Amniotic epithelial cell (primary cell): ENCODE measurements at regions not wholly inside any gene's neighbourhood (a gene's known extent, or its start where the extent isn't known, plus 50 kb on each side); places are given as distances from the start of the nearest gene placed in this dataset.
"Not testable (repeated sequence)": the region's sequence is repeated elsewhere in the genome, so short reads cannot be mapped to it uniquely, and the experiment has no call there.

Source experiments
- DNase-seq: peaks from one replicate; pipeline ENCODE4 v3.0.0-alpha.2; 2010; ENCODE audit warnings: low read depth

DNA sequence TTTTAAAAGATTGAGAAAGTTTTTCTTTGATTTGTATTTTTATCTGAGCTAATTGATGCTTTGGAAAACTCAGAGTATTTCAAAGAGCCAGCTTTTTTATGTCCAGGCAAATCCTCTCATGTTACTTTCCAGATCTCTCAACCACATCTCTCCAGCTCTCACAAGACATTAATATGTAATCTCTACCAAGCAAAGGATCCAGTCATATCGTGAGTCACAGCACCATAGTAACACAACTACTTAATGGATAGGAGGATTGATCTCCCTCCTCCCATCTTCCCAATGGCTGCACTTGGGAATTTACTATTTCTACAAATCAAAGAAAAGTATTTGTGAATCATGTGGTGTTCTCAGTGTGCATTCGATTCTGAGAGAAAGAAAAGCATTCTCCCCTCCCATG, 63.3 kb downstream of the POU4F1 start:
- DNase-seq = no peak

- not testable (repeated sequence) for DNase-seq
Measured at GRCh38 chr13:78526044-78526443, 77.3 kb downstream of the POU4F1 start.

- DNase-seq = no peak
Measured at GRCh38 chr13:78524936-78525335, 78.4 kb downstream of the POU4F1 start.

- no peak for DNase-seq
Measured at GRCh38 chr13:78521091-78521490, 82.3 kb downstream of the POU4F1 start.

- no peak for DNase-seq
Measured at GRCh38 chr13:78520425-78520824, 82.9 kb downstream of the POU4F1 start.

DNA sequence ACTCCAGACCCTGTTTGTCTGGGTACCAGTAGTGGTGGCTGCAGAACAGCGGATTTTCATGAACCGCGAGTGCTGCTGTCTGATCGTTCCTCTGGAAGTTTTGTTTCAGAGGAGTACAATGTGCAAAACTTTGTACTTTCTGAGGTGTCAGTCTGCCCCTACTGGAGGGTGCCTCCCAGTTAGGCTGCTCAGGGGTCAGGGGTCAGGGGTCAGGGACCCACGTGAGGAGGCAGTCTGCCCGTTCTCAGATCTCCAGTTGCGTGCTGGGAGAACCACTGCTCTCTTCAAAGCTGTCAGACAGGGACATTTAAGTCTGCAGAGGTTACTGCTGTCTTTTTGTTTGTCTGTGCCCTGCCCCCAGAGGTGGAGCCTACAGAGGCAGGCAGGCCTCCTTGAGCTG, 84.9 kb downstream of the POU4F1 start:
- not testable (repeated sequence) for DNase-seq

- DNase-seq = no peak
Measured at GRCh38 chr13:78499802-78500201, 103.5 kb downstream of the POU4F1 start.

DNA sequence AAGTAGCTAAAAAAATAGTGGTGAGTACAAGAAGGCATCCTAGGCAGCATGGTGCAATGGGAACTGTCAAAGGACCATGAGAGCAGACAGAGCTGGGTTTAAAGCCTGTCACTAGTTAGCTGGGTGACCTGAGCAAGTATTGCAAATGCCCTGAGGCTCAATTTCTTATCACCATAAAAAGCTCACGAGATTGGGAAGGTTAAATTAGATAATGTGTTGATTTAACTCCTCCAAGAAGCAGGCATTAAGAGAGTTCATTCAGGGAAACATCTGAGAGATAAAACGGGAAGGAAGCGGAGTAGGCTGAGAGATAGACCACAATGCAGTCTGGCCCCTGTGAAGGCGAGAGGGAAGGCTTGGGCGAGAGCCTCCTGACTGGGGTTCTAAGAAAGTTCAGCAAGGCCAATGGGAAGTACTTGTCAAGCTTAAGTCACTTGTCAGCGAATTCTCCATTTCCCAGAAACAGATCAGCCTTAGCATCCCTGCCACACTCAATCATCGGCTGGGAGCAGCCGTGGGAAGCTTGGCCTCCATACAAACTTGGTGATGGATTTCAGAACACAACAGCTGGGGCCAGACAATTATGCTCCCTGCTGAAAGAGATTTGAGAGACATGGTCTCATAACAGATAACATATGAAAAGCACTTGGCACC, 105.5 kb downstream of the POU4F1 start:
- DNase-seq = no peak

GRCh38 chr13:78491978-78492377, 111.4 kb downstream of the POU4F1 start:
- no peak for DNase-seq

DNA sequence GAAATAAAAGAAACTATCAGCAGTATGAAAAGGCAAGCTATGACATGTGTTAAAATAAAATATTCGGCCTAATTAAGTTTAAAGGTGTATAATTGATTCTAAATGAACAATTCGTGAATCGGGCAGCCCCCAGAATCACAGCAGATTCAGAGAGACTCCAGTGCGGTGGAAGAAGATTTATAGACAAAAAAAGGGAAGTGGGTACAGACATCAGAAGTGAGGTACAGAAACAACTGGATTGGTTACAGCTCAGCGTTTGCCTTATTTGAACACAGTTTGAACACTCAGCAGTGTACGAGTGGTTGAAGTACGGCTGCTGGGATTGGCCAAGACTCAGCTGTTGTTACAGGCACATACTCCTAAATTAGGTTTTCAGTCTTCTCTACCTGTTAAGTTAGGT, 113.1 kb downstream of the POU4F1 start:
- not testable (repeated sequence) for DNase-seq

DNA sequence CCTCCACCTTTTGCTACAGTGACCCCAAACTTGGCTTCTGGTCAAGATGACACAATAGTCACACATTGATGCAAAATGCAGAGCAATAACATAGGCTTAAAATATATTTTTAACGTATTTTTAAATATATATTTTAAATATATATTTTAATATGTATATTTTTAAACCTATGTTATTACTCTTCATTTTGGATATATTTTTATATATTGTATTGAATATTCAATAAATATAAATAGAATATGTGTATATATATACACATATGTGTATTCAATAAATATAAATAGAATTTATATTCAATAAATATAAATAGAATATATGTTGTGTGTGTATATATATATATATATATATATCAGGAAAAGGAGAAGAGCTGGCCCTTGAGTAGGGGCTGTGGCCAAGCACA, 115.6 kb downstream of the POU4F1 start:
- no peak for DNase-seq

DNA sequence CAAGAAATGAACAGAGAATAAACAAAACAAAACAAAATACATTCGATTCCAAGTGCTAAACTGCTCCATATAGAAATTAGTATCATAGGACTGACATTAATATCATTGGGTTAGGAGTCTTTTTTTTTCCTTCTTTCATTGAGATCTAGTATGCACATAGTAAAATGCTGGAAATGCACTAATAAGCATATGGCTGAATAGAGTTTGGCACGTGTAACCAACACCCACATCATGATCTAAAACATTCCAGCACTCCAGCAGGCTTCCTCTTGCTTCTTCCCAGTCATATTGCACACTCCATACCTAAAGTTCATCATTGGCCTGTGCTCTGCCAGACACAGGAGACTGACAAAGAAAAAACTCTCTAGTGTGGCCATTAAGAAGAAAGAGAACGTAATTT, 117.5 kb downstream of the POU4F1 start:
- DNase-seq = no peak

GRCh38 chr13:78478183-78478582, 125.2 kb downstream of the POU4F1 start:
- DNase-seq = no peak

- no peak for DNase-seq
Measured at GRCh38 chr13:78476910-78477309, 126.4 kb downstream of the POU4F1 start.

DNA sequence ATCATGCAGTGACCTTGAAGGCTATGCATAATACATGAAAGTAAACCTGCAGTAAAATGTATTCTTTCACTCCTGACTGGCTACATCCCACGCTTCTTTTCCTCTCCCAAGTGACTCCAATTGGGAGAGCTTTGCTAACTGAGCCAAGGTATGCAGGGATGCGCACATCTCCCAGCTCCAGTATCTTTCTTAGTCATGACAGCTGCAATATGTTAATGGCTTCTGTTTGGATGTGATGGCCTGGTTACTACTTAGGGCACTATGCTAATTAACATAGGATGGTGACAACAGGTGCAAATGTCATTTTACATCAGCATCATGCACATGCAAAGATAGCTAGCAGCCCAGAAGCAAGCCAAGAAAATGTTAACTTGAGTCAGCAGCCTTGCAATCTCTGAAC, 134.7 kb downstream of the POU4F1 start:
- DNase-seq = no peak

GRCh38 chr13:78465250-78465649, 138.1 kb downstream of the POU4F1 start:
- no peak for DNase-seq

DNA sequence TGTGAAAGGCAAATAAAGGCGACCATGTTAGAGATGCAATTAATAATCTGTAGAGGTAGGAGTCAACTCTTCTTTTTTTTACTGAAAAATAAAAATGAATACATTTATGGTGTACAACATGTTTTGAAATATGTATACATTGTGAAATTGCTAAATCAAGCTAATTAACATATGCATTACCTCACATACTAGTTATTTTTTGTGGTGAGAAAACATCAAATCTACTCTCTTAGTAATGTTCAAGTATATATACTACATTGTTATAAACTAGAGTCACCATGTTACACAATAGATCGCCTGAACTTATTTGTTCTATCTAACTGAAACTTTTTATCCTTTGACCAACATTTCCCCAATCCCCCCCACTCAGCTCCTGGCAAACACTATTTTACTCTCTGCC, 143.2 kb downstream of the POU4F1 start:
- no peak for DNase-seq

GRCh38 chr13:78443839-78444238, 159.5 kb downstream of the POU4F1 start:
- no peak for DNase-seq

DNA sequence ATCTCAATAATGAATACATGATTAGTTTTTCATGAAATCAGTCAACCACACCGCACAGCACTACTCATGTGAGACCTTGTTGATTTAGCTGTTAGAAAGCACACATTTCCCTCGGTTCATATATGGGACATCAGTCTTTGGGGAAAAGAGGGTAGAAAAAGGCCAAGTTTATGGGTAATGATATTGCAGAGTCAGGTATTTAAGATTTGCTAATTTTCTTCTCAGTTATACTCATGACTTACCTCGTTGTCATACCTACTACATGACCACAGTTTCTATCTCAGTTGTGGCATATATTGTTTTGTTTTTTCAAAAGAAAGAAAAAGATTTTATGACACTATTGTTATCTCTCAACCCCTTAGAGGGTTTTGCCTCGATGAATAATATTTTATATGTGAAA, 165.6 kb downstream of the POU4F1 start:
- DNase-seq = no peak

DNA sequence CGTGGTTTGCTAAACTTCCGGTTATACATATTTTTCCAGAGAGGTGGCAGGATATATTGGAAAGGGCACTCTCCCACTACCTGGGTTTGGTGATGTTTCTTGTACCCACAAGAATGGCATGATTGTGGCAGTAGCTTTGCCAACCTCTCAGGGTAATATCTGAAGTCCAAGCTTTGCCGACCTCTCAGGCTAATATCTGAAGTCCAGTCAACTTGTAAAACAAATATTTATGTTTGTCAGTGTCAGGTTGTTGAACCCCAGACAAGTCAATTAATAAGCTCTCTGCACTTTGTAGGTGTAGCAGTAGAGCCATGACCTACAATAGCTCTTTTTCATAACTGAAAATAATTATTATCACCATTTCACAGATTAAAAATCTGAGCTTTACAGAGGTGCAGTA, 167.0 kb downstream of the POU4F1 start:
- no peak for DNase-seq

GRCh38 chr13:78431328-78431727, 172.0 kb downstream of the POU4F1 start:
- no peak for DNase-seq

- no peak for DNase-seq
Measured at GRCh38 chr13:78430811-78431210, 172.5 kb downstream of the POU4F1 start.

- DNase-seq = no peak
Measured at GRCh38 chr13:78430166-78430791, 173.1 kb downstream of the POU4F1 start.

- no peak for DNase-seq
Measured at GRCh38 chr13:78428646-78429045, 174.7 kb downstream of the POU4F1 start.
